DMS153 (cell line): ENCODE measurements at regions not wholly inside any gene's neighbourhood (a gene's known extent, or its start where the extent isn't known, plus 50 kb on each side); places are given as distances from the start of the nearest gene placed in this dataset.
"Not testable (repeated sequence)": the region's sequence is repeated elsewhere in the genome, so short reads cannot be mapped to it uniquely, and the experiment has no call there.

Source experiments
- DNase-seq: peaks from one replicate; lab custom pipeline; 2025; lab: John Stamatoyannopoulos, UW

DNA sequence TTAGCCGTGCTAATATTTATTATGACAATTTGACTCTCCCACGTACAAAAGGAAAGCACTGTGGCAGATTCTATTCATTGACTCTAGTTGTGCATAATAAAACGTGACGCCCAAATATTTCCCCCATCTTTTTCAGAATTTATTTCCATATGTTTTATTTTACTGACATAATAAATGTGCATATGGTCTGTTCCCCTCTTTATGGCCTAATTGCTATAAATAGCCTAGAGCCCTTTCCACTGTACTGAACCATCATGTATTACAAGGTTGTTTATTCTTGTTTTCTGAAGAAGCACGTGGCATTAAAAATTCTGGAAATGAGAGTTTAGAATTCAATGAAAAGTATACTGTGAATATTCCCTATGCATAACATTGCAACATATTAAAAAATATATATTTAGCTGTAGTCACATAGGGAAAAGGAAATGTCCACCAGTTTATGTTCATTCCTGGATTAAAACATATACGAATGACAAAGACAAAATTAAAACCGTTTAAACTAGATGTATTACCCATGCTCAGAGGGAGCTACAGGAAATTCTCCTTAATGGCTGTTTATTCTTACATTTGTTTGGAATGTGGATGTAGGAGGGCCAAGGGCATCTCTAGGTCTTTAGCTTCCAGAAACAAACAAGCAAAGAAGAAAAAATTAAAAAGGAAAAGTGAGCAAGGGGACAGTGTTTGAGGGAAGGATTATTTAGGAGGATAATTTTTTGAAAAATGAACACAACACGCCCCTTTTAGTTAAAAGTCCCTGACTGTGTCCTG, 122.1 kb upstream of the MMADHC start:
- DNase-seq = no peak

GRCh38 chr2:149703281-149703680, 115.7 kb upstream of the MMADHC start:
- no peak for DNase-seq

DNA sequence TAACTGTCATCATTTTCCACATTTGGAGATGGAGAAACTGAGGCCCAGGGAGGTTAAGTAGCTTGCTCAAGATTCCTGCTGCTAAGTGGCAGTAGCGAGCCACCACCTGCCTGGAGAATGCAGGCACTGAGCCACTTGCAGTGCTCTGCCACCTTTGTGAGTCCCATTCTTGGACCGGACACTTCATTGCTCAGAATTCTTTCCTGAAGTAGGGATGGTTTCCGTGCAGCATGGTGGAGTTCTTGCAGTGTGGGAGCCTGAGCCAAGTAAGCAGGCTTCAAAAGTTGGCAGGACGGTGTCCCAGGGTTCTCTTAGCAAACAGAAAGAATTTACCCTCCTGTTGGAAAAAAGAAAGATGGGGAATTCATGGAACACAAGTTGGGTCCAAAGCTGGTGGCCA, 115.0 kb upstream of the MMADHC start:
- no peak for DNase-seq

DNA sequence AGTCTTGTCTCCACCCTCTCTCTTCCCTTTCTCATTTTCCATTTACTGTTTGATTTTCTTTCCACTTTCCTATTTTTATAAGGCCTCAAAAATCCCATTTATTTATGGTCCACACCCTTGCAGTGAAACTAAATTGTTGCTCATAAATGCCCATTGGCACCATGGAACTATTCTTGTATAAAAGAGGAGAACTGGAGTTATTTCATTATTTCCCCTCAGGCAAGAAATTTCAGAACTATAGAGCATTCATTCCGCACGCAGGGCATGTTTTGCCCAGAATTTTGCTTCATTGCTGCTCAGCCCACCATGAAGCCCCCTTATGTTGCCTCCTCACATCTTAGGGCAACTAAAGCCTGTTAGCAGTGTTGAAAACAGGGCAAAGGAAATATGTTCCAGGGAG, 113.7 kb upstream of the MMADHC start:
- no peak for DNase-seq

- DNase-seq = no peak
Observed at GRCh38 chr2:149692961-149693396, 105.4 kb upstream of the MMADHC start.

GRCh38 chr2:149690825-149691224, 103.2 kb upstream of the MMADHC start:
- DNase-seq = no peak

- DNase-seq = no peak
Observed at GRCh38 chr2:149687052-149687427, 99.5 kb upstream of the MMADHC start.

DNA sequence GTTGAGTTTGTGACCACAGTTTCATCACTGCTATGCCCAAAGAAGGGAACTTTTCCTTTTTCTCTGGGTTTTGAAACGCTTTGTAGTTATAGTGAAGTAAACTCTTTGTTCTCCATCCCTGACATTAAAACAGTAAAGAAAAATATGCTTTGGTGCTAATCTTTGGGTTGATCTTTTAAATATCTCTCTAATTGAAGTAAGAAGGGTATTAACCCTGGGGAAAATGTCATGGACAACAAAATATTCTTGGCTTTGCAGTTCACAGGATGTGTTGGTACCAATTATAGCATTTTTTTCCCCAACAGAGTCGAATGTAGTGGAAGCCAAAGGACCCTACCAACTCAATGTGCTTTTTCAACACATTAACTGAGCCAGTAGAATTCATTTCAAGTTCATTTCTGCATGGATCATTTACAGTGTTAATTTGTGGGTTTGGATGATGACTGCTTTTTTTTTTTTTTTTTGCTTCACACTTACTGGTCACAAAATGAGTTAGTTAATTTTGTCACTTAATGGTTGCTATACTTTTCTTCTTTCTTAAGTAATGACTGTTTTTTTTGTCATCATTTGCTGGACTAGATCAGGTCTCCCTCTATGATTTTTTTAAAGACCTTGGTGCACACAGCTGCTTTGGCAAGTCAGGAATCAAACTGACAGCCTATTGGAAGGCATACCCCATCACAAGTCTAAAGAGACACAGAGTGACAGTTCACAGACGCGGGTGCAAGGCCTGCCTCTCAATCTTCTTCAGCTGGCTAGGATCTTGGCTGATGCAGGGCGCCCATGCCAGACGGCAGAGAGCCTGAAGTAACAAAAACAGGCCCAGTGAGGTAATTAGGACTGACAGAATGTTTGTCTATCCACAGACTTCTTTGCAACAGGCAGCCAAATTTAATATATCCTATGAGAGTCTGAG, 98.8 kb upstream of the MMADHC start:
- DNase-seq = no peak

DNA sequence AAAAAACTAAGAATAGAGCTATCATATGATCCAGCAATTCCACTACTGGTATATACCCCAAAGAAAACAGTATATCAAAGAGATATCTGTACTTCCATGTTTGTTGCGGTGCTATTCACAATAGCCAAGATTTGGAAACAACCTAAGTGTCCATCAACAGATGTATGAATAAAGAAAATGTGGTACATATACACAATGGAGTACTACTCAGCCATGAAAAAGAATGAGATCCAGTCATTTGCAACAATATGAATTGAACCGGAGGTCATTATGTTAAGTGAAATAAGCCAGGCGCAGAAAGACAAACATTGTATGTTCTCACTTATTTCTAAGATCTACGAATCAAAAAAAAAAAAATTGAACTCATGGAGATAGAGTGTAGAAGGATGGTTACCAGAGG, 97.8 kb upstream of the MMADHC start:
- not testable (repeated sequence) for DNase-seq

DNA sequence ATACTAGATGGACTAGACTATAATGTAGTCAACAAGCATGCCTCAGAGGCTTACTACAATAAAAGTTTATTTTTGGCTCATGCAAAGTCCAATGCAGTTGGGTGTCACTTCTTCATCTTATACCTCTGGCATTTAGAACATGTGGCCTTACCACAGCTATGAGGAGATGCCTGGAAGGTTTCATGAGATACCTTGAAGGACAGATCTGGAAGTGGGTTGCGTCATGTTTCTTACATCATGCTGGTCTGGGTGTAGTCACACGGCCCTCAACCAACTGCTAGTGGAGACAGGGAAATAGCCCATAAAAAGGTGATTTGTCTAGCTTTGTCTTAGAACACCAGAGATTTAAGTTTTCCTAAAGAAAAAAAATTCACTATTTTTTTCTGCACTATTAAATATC, 91.7 kb upstream of the MMADHC start:
- DNase-seq = no peak

DNA sequence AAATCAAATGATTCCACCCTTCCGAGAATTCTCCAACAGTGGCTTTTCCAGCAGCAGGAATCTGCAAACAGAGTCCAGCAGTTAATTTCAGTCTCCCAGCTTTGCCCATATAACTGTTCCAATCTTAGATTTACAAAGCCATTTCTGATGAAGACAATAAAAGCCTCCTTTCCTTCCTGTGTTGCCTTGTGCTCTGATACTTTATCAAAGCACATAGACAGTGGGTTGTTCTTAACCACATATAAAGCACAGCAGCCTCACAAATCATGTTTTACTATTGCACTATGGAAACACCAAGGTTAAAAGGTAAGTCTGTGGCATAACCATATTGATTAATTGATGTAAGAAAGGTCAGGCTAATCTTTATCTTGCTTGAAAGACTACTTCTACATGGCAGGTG, 89.8 kb upstream of the MMADHC start:
- DNase-seq = no peak

DNA sequence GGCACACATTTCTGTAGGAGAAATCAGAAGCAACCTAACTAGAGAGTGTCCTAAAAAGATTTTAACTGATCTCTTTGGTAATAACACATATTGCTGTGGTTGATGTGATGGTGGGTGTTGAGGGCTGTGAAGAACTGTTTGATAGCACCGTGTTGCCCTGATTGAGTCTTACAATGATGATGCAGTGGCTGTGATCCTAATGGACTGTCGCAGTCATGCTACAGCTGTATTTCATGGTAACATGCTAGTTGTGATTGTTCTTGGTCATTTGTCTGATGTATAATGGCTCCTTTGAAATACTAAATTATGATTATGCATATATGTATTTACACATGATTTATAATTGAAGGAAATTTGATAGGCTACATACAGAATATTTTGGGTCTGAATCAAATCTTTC, 82.5 kb upstream of the MMADHC start:
- no peak for DNase-seq

GRCh38 chr2:149666809-149667320, 79.3 kb upstream of the MMADHC start:
- DNase-seq = no peak

DNA sequence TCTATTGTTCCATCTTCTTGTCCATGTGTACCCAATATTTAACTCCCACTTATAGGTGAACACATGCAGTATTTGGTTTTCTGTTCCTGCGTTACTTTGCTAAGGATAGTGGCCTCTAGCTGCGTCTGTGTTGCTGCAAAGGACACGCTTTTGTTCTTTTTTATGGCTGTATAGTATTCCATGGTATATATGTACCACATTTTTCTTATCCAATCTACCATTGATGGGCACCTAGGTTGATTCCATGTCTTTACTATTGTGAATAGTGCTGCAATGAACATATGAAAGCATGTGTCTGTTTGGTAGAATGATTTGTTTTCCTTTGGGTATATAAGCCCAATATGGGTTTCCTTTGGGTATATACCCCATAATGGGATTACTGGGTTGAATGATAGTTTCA, 77.3 kb upstream of the MMADHC start:
- no peak for DNase-seq

- no peak for DNase-seq
Observed at GRCh38 chr2:149662556-149662955, 75.0 kb upstream of the MMADHC start.

DNA sequence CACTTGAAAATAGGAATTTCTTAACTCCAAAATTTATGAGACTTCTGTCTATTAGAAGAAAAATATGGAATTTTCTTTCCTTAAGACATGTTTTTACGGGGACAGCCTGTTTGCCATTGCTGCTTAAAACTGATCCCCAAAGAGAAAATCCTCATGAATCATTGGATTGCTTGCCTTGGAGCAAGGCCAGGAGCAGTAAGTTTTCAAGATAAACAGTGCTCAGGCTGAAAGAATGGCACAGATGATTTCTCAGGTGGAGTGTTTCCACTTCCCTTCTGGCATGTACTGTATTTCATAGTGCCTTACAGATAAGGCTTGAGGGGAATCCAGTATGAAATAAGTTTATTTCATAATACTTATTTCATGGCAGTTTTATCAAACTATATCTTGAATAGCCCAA, 74.3 kb upstream of the MMADHC start:
- DNase-seq = no peak

- no peak for DNase-seq
Observed at GRCh38 chr2:149658553-149658952, 71.0 kb upstream of the MMADHC start.

DNA sequence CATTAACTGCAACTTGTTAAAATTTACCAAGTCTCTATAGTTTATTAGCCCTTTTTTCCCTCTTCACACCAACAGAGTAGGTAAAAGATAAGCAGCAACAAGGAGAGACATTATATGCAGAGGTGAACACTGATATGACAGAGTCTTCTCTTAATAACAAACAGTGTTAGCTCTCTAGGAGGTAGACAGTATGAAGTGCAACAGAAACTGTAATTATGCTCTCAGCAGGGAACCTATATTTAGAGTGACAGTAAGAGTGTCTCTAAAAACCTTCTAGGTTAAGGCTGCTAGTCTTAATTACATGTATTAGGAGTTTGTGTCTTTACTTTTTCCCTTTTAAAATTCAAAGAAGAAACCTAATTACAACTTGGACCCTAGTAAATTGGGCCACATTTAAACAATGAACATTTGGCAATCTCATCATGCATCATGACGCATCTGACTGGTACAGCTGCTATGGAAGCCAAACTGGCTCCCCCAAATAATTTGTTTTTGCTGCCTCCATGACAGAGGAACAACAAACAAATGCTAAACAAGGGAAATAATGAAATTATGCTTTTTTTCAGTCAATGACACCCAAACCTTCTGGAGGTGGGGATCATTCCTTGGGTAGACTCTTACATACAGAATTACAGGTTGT, 69.9 kb upstream of the MMADHC start:
- no peak for DNase-seq

- DNase-seq = no peak
Observed at GRCh38 chr2:149656996-149657395, 69.4 kb upstream of the MMADHC start.

- DNase-seq = no peak
Observed at GRCh38 chr2:149653831-149654445, 66.4 kb upstream of the MMADHC start.

DNA sequence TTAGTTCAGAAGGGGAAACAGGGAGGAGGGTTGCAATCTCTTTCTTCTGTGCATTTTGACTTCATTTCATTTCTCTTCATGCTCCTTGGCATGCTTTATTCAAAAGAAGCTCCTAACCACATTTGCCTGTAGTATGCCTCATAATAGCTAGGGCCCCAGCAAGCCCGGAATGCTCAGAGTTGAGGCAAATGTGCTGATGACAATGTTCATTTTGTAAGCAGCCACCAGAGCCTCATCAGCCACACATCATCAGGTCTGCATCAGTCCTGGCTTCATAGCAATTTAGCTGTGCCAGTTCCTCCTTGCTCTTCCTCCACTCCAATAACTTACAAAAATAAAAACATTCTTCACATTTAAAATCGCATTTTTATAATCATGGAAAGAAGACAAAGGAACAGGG, 65.4 kb upstream of the MMADHC start:
- no peak for DNase-seq

GRCh38 chr2:149652526-149652925, 65.0 kb upstream of the MMADHC start:
- no peak for DNase-seq
